NCI-H748 (cell line): ENCODE measurements at regions not wholly inside any gene's neighbourhood (a gene's known extent, or its start where the extent isn't known, plus 50 kb on each side); places are given as distances from the start of the nearest gene placed in this dataset.
"Not testable (repeated sequence)": the region's sequence is repeated elsewhere in the genome, so short reads cannot be mapped to it uniquely, and the experiment has no call there.

Experiments
- DNase-seq: peaks from one replicate; lab custom pipeline; 2025; ENCODE audit not compliant: unreplicated experiment; lab: John Stamatoyannopoulos, UW

- no peak for DNase-seq
Observed at GRCh38 chr10:21296575-21297355, 228.7 kb downstream of the SKIDA1 start.

DNA sequence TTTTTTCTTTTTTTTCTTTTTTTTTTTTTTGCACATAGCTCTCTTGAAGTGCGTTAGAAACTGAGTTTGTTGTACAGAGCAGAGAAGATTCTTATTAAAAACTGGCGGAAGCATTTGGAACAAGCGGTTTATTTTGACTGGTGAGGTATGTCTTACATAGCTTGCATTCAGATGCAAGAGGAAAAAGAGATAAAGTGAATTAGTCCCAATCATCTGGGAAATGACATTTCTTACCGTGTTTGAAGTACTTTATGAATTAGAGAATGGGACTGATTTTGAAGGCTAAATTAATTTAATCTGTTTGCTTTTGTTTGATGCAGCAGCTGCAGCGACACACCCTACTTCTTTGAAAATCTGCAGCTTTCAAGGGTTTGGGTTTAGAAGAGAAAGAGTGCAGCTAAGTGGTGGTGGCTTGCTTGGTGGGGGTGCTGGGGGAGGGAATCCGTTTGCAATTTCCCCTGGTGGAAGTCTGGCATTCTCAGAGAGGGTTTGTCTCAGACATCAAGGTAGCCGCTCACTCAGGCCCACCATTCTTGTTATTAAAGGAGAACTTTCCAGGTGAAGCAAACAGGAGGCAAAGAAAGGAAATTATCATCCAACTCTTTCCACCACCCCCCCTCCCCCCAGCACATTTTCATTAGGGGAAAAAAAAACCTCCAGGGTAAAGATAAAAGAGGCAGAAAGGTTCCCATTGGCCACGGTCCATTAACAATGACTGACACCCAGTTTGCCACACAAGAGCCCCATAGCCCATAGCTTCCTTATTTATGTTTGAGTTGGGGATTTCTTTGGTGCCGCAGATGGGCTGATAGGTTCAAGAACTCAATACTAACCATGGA, 231.7 kb downstream of the SKIDA1 start:
- peak; percentile 64 for DNase-seq

- DNase-seq: peak; percentile 21
Observed at GRCh38 chr10:21292763-21293517, 232.5 kb downstream of the SKIDA1 start.

GRCh38 chr10:21290499-21291160, 234.9 kb downstream of the SKIDA1 start:
- no peak for DNase-seq

GRCh38 chr10:21289961-21290360, 235.5 kb downstream of the SKIDA1 start:
- no peak for DNase-seq

- no peak for DNase-seq
Observed at GRCh38 chr10:21289271-21289670, 236.2 kb downstream of the SKIDA1 start.

- DNase-seq: no peak
Observed at GRCh38 chr10:21285742-21286331, 239.6 kb downstream of the SKIDA1 start.

GRCh38 chr10:21285207-21285606, 240.3 kb downstream of the SKIDA1 start:
- no peak for DNase-seq

DNA sequence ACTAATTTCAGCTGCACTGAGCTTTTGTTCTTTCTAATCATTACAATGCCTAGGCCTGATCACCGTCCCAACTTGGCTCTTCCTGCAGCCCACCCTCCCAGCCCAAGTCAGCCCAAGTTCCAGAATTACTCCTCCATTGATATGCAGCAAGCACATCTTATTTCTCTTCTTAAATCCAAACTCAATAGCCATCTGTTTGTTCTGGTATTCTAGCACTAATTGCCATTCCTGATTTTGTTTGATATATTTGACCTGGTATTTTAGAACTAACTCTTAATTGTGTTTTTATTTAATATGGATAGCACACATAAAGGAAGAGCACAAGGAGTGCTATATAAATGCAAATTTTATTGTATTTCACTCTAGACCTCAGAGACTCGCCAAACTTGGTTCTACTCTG, 241.2 kb downstream of the SKIDA1 start:
- no peak for DNase-seq

- DNase-seq: not testable (repeated sequence)
Observed at GRCh38 chr10:21283053-21283452, 242.4 kb downstream of the SKIDA1 start.

GRCh38 chr10:21281765-21282484, 243.6 kb downstream of the SKIDA1 start:
- DNase-seq: no peak

DNA sequence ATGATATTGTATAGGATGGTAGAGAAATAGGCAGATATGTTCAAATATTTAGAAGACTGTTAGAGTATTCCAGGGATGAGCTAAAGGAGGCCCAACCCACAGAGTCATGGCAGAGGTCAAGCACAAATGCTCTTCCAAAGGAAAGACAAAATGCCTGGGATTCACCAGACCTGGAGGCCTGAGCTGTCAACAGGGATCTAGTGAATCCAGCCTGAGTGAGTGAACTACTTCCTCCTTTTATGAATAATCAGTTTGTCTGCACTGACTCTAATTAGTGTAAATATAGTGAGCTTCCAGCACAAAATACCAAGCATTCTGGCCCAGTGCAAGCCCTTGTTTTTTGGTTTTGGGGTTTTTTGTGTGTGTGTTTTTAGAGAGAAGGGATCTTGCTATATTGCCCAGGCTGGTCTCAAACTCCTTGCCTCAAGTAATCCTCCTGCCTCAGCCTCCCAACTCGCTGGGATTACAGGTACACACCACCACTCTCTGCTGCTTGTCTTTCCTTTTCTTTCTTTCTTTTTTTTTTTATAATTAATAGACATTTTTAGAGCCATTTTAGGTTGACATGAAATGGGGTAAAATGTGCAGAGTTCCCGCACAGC, 244.4 kb downstream of the SKIDA1 start:
- DNase-seq: no peak

DNA sequence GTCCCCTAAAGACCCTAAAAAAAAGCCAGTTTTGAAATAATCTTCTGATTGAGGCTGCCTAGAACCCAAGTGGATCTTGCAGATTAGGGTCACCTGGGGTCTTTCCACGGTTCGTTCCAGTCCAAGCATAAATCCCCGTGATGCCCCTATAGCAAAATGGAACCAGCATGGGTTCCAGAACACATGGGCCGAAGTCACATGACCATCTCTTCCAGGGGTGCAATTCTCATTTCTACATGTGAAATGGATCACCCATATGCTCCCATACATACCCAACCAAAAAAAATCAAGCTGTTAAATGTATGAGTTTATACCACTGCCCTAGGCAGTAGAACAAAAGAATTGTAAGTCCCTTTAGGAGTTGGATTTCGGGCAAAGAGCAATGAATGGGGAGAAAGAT, 245.4 kb downstream of the SKIDA1 start:
- no peak for DNase-seq

- DNase-seq: no peak
Observed at GRCh38 chr10:21279217-21279575, 246.3 kb downstream of the SKIDA1 start.

DNA sequence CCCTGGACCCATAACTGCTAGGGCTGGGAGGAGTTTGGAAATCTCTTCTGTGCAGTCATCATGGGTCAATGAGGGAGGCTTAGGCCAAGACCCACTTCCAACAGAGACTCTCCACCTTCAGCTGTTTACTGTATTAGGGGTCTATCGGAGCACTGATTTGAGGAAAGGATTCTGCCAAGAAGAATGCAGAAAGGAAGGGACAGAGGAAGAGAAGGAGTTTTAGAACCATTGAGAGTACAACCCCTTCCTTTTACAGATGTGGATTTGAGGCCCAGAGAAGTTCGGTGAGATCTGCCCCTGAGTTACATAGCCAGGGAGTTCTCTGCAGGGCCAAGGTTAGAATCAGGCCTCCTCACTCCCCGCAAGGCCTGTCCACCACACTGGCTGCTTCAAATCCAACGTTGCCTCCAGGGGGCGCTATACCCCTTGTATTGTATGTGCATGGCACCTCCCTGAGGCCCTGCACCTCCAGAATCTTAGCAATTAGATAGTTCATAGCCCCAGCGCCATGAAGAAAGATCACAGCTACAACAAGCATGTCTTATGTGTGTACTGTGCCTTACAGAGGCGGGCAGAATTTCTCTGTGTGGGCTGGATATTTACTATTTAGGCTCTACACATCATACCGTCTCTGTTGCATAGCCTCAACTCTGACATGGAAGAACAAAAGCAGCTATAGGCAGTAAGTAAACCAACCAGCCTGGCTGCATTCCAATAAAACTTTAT, 246.8 kb downstream of the SKIDA1 start:
- DNase-seq: peak; percentile 86

DNA sequence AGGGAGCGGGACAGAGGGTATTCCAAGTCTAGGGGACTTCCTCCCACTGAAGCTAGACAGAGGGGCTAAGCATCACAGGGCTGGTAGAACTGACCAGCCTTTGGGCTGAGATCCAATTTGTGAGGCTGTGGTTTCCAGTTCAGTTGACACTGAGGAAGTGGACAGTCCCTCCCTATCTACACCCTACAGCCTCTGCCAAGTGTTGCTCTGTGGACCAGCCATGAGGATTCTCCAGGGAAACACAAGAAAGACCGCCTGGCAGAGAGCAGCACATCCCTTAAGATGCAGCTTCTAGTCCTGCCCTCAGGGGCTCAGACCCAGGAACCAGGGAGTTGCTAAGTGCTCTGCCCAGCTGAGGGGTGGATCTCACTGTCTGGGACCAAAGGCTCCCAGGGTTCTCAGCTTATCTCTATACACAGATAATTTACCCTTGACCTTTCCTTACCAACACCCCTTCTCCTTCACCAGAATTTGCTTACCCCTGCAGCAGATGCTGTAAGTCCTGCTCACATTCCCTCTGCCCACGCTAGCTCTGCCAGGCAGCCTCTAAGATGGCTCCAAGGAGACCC, 252.0 kb downstream of the SKIDA1 start:
- DNase-seq: no peak

- no peak for DNase-seq
Observed at GRCh38 chr10:21272643-21273399, 252.7 kb downstream of the SKIDA1 start.

GRCh38 chr10:21270976-21271375, 254.5 kb downstream of the SKIDA1 start:
- DNase-seq: no peak
